Heart left ventricle (tissue), 13 donors: ENCODE measurements at regions not wholly inside any gene's neighbourhood (a gene's known extent, or its start where the extent isn't known, plus 50 kb on each side); places are given as distances from the start of the nearest gene placed in this dataset.

Source experiments
- CTCF ChIP-seq, 12 donors: fragments of 200-600 bp; sonication (generic) in 4 of 12; IDR thresholded peaks; one replicate each; pipeline versions ENCODE4 v1.5.0 to v1.8.0; 2018 to 2022; ENCODE audit warnings: antibody characterized with exemption in 12 of 12, mild to moderate bottlenecking in 5 of 12
- POLR2A ChIP-seq, 2 donors: fragments of 450-650 bp; IDR thresholded peaks; one replicate each; pipeline ENCODE4 v1.6.1; 2017; ENCODE audit warnings: antibody characterized with exemption in 2 of 2, mild to moderate bottlenecking in 2 of 2, moderate library complexity in 2 of 2
- donor health status: ischemic (EF 13 %, LVEDD 7.1; RV severe dilation, severe dysfunction).
- donor health status: DM: no; HTN: yes; CAD: no.
- donor health status: DM: no; HTN: no; CAD: no.
- donor health status: ischemic (EF 25% LVEDD 6.9; RV normal size, moderate dysfunction).
- donor health status: ischemic (EF 25% LVEDD 5.7; RV mildly dilated, moderate dysfunction).
- donor health status: ischemic (EF 35%, LVEDD 5.7; RV mildly dilated, moderate dysfunction).
- donor health status: nonischemic (EF 11% LVEDD 7.7; RV severe dilation, severe dysfunction).
- donor health status: DM: yes; HTN: yes; CAD: no.
- donor health status: PGD.
- donor health status: ischemic (EF 29% LVEDD 5.4; RV normal size, mild dysfunction).
- donor health status: nonischemic (EF 23%, LVEDD 6.1; RV moderate dilation, normal function).

- no peak for TF ChIP-seq CTCF (IDR thresholded peaks at IDR 0.05)
- TF ChIP-seq POLR2A (IDR thresholded peaks at IDR 0.05): no peak
Observed at GRCh38 chr6:113655761-113656160, 201.4 kb upstream of the MARCKS start.
